ENCODE measurements at regions not wholly inside any gene's neighbourhood (a gene's known extent, or its start where the extent isn't known, plus 50 kb on each side); places are given as distances from the start of the nearest gene placed in this dataset.
"Not testable (repeated sequence)": the region's sequence is repeated elsewhere in the genome, so short reads cannot be mapped to it uniquely, and the experiment has no call there.

DNA sequence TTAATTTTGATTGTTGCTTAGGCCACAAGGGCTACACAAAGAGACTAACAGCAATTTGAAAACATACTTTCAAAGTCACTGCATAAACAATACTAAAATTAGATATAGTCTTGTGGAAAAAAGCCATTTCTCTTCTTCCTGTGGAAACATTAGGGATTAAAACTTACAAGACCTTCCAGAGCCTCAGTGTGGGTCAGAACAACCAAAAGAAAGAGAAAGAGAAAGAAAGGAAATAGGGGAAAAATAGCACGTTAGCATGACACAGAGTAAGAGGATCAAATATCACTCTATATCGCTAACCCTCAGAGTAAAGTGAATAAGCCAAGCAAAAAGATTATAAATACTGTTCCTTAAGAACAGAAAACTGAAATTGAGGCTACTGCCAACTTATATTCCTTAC is 127.8 kb upstream of the DIAPH2 start:
- H3K4me1 Mint-ChIP-seq: peaks cover 1% of the 10 kb centered on the region
- H3K9me3 ChIP-seq (replicated peaks in 1 of 2; ENCODE audit: control insufficient read depth in 1 of 2, insufficient read depth in 1 of 2, low read length in 2 of 2): no peaks in the 10 kb centered on the region
- no peak overlapping the region for H3K27ac ChIP-seq (ENCODE audit: low read depth in 1 of 2, low read length in 2 of 2)
- H4K20me1 ChIP-seq (ENCODE audit: insufficient read depth, low read length): no peaks in the 10 kb centered on the region
- no peaks in the 10 kb centered on the region for H3K27me3 ChIP-seq (ENCODE audit: control insufficient read depth in 2 of 2, insufficient read depth in 2 of 2, low read length in 2 of 2)
- H2AFZ ChIP-seq (ENCODE audit: insufficient read depth, low read depth, low read length, poor library complexity, severe bottlenecking): no peak overlapping the region
- DNase-seq: no peak
- TF ChIP-seq CTCF (IDR thresholded peaks at IDR 0.05): no peak
- no peaks in the 10 kb centered on the region for H3K36me3 Mint-ChIP-seq
- WGBS (ENCODE audit: insufficient coverage): no CpG with 5 or more reads among the region's 2 CpGs
- no peak overlapping the region for H3K27ac Mint-ChIP-seq
- H3K9ac ChIP-seq (ENCODE audit: insufficient read depth, low read length, poor library complexity, severe bottlenecking): no peak overlapping the region
- H3K79me2 ChIP-seq (ENCODE audit: insufficient read depth, low read length): no peaks in the 10 kb centered on the region
- H3K9me3 Mint-ChIP-seq: no peaks in the 10 kb centered on the region
- H3K4me3 ChIP-seq (replicated peaks in 1 of 3; ENCODE audit: low read depth in 2 of 3, low read length in 3 of 3): no peak overlapping the region
- no peak overlapping the region for H3K4me2 ChIP-seq (replicated peaks; ENCODE audit: extremely low read depth, low read length, poor library complexity, severe bottlenecking)
- no peaks in the 10 kb centered on the region for H3K36me3 ChIP-seq (replicated peaks in 1 of 2; ENCODE audit: control insufficient read depth in 1 of 2, insufficient read depth in 2 of 2, low read length in 2 of 2)
- H3K4me3 Mint-ChIP-seq: no peak overlapping the region
- intact Hi-C loops (cut with micrococcal nuclease): no loop called here
- H3K27me3 Mint-ChIP-seq (ENCODE audit: low read depth in 3 of 3): peaks cover 0 to 5% (median 0%) of the 10 kb centered on the region in 3 donors
- no peaks in the 10 kb centered on the region for H3K4me1 ChIP-seq (ENCODE audit: control insufficient read depth in 1 of 2, insufficient read depth in 2 of 2, low read length in 2 of 2)

DNA sequence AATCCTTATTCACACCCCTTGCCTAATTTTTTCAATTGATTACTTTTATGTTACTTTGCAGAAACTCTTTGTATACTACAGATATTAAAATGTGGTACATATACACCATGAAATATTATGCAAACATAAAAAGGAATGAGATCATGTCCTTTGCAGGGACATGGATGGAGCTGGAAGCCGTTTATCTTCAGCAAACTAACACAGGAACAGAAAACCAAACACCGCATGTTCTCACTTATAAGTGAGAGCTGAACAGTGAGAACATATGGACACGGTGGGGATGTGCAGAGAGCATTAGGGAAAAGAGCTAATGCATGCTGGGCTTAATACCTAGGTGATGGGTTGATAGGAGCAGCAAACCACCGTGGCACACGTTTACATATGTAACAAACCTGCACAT is 123.5 kb upstream of the DIAPH2 start:
- H3K36me3 Mint-ChIP-seq; H4K20me1 ChIP-seq (ENCODE audit: insufficient read depth, low read length); H3K79me2 ChIP-seq (ENCODE audit: insufficient read depth, low read length); H3K9ac ChIP-seq (ENCODE audit: insufficient read depth, low read length, poor library complexity, severe bottlenecking); H3K27ac Mint-ChIP-seq; H3K36me3 ChIP-seq (replicated peaks in 1 of 2; ENCODE audit: control insufficient read depth in 1 of 2, insufficient read depth in 2 of 2, low read length in 2 of 2); H3K4me2 ChIP-seq (replicated peaks; ENCODE audit: extremely low read depth, low read length, poor library complexity, severe bottlenecking); DNase-seq; H3K4me1 Mint-ChIP-seq; H2AFZ ChIP-seq (ENCODE audit: insufficient read depth, low read depth, low read length, poor library complexity, severe bottlenecking); H3K4me3 Mint-ChIP-seq; H3K27me3 ChIP-seq (ENCODE audit: control insufficient read depth in 2 of 2, insufficient read depth in 2 of 2, low read length in 2 of 2); intact Hi-C loops (cut with micrococcal nuclease); H3K4me3 ChIP-seq (replicated peaks in 1 of 3; ENCODE audit: low read depth in 2 of 3, low read length in 3 of 3); H3K27ac ChIP-seq (ENCODE audit: low read depth in 1 of 2, low read length in 2 of 2); H3K9me3 ChIP-seq (replicated peaks in 1 of 2; ENCODE audit: control insufficient read depth in 1 of 2, insufficient read depth in 1 of 2, low read length in 2 of 2); H3K27me3 Mint-ChIP-seq (ENCODE audit: low read depth in 3 of 3); H3K4me1 ChIP-seq (ENCODE audit: control insufficient read depth in 1 of 2, insufficient read depth in 2 of 2, low read length in 2 of 2); H3K9me3 Mint-ChIP-seq: not testable (repeated sequence)
- whole genome bisulfite sequencing (ENCODE audit: insufficient coverage): no CpG with 5 or more reads among the region's 5 CpGs

Data from CD14-positive monocyte (primary cell).